ENCODE measurements at regions not wholly inside any gene's neighbourhood (a gene's known extent, or its start where the extent isn't known, plus 50 kb on each side); places are given as distances from the start of the nearest gene placed in this dataset.

- H3K27ac ChIP-seq = no peak overlapping the region
- TF ChIP-seq CTCF (conservative IDR thresholded peaks at IDR 0.05) = no peak
These were observed 328.0 kb upstream of the RGS6 start for GRCh38 chr14:71604231-71604630.

- H3K27ac ChIP-seq = no peak overlapping the region
- no peak for TF ChIP-seq CTCF (conservative IDR thresholded peaks at IDR 0.05)
These were observed 326.2 kb upstream of the RGS6 start for GRCh38 chr14:71606064-71606463.

GRCh38 chr14:71606575-71606974 is 325.7 kb upstream of the RGS6 start:
- H3K27ac ChIP-seq = no peak overlapping the region
- no peak for TF ChIP-seq CTCF (conservative IDR thresholded peaks at IDR 0.05)

GRCh38 chr14:71607056-71607455 is 325.2 kb upstream of the RGS6 start:
- no peak overlapping the region for H3K27ac ChIP-seq
- TF ChIP-seq CTCF (conservative IDR thresholded peaks at IDR 0.05) = no peak

GRCh38 chr14:71610149-71610548 is 322.1 kb upstream of the RGS6 start:
- H3K27ac ChIP-seq = no peak overlapping the region
- TF ChIP-seq CTCF (conservative IDR thresholded peaks at IDR 0.05) = no peak

GRCh38 chr14:71610797-71611196 is 321.4 kb upstream of the RGS6 start:
- TF ChIP-seq CTCF (conservative IDR thresholded peaks at IDR 0.05) = no peak
- no peak overlapping the region for H3K27ac ChIP-seq

- no peak for TF ChIP-seq CTCF (conservative IDR thresholded peaks at IDR 0.05)
These were observed 319.1 kb upstream of the RGS6 start for GRCh38 chr14:71613168-71613567.

GRCh38 chr14:71616013-71616412 is 316.2 kb upstream of the RGS6 start:
- no peak for TF ChIP-seq CTCF (conservative IDR thresholded peaks at IDR 0.05)
- no peak overlapping the region for H3K27ac ChIP-seq

More at GRCh38 chr14:71613168-71613567, 319.1 kb upstream of the RGS6 start:
- H3K27ac ChIP-seq = no peak overlapping the region
